ENCODE measurements at regions not wholly inside any gene's neighbourhood (a gene's known extent, or its start where the extent isn't known, plus 50 kb on each side); places are given as distances from the start of the nearest gene placed in this dataset.

- TF ChIP-seq CTCF (IDR thresholded peaks at IDR 0.05; ENCODE audit: low read length) (no peak), EZH2 (IDR thresholded peaks at IDR 0.05; ENCODE audit: borderline replicate concordance, low read length) (no peak)
Measured at GRCh38 chr16:13312063-13312462, 410.7 kb downstream of the SHISA9 start.
